ENCODE measurements at regions not wholly inside any gene's neighbourhood (a gene's known extent, or its start where the extent isn't known, plus 50 kb on each side); places are given as distances from the start of the nearest gene placed in this dataset.

DNA sequence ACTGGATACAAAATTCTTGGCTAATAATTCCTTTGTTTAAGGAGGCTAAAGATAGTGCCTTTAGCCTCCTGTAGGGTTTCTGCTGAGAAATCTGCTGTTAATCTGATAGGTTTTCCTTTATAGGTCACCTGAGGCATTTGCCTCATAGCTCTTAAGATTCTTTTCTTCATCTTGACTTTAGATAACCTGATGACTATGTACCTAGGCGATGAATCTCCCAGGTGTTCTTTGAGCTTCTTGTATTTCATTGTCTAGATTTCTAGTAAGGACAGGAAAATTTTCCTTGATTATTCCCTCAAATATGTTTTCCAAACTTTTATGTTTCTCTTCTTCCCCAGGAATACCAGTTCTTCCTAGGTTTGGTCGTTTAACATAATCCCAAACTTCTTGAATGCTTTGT lies 479.4 kb upstream of the MAN1A1 start:
- DNase-seq, result no peak
- H3K27ac ChIP-seq, result no peak overlapping the region
- TF ChIP-seq POLR2A (IDR thresholded peaks at IDR 0.05) (no peak), CTCF (IDR thresholded peaks at IDR 0.05) (no peak)
- H3K4me1 ChIP-seq, result no peaks in the 10 kb centered on the region
- intact Hi-C loops (cut with DNase I; ENCODE audit: low total_unique reads), result no loop called here
- H3K9me3 ChIP-seq, result no peaks in the 10 kb centered on the region
- no peak overlapping the region for H3K4me3 ChIP-seq
- H3K36me3 ChIP-seq, result no peaks in the 10 kb centered on the region
- H3K27me3 ChIP-seq, result no peaks in the 10 kb centered on the region

- Histone ChIP-seq H3K36me3 (no peaks in the 10 kb centered on the region), H3K4me3 (no peak overlapping the region), H3K27me3 (no peaks in the 10 kb centered on the region), H3K9me3 (no peaks in the 10 kb centered on the region), H3K4me1 (no peaks in the 10 kb centered on the region), H3K27ac (no peak overlapping the region)
- DNase-seq, result no peak
- intact Hi-C loops (cut with DNase I; ENCODE audit: low total_unique reads), result no loop called here
- TF ChIP-seq CTCF (IDR thresholded peaks at IDR 0.05), result no peak
- no peak for TF ChIP-seq POLR2A (IDR thresholded peaks at IDR 0.05)
These were observed 471.8 kb upstream of the MAN1A1 start for GRCh38 chr6:119821380-119821779.

DNA sequence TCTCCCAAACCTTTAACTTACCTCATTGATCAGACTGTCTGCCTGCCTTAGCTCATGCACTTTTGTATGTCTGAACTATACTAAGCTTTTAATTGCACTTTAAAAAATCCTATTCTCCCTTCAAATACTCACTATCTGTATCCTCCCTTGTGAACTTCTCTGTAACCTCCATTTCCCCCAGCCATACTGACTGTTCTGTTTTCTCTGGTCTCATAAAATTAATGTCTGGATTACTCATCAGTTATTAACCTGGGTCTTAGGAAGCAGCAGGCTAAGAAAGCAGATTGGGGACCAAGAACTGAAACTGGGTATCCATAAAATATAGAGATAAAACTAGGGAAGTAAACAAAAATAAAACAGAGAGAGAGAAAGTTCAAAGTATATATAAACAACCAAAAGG lies 469.3 kb upstream of the MAN1A1 start:
- Histone ChIP-seq H3K4me3 (no peak overlapping the region), H3K27me3 (no peaks in the 10 kb centered on the region), H3K4me1 (no peaks in the 10 kb centered on the region), H3K36me3 (no peaks in the 10 kb centered on the region), H3K9me3 (no peaks in the 10 kb centered on the region), H3K27ac (no peak overlapping the region)
- DNase-seq, result no peak
- TF ChIP-seq CTCF (IDR thresholded peaks at IDR 0.05), result no peak
- no peak for TF ChIP-seq POLR2A (IDR thresholded peaks at IDR 0.05)
- intact Hi-C loops (cut with DNase I; ENCODE audit: low total_unique reads), result no loop called here

- intact Hi-C loops (cut with DNase I; ENCODE audit: low total_unique reads), result no loop called here
- Histone ChIP-seq H3K36me3 (no peaks in the 10 kb centered on the region), H3K27me3 (no peaks in the 10 kb centered on the region), H3K4me3 (no peak overlapping the region), H3K9me3 (no peaks in the 10 kb centered on the region), H3K4me1 (no peaks in the 10 kb centered on the region), H3K27ac (no peak overlapping the region)
- DNase-seq, result no peak
- TF ChIP-seq POLR2A (IDR thresholded peaks at IDR 0.05), result no peak
- TF ChIP-seq CTCF (IDR thresholded peaks at IDR 0.05), result no peak
These were observed 465.2 kb upstream of the MAN1A1 start for GRCh38 chr6:119814609-119815400.

DNA sequence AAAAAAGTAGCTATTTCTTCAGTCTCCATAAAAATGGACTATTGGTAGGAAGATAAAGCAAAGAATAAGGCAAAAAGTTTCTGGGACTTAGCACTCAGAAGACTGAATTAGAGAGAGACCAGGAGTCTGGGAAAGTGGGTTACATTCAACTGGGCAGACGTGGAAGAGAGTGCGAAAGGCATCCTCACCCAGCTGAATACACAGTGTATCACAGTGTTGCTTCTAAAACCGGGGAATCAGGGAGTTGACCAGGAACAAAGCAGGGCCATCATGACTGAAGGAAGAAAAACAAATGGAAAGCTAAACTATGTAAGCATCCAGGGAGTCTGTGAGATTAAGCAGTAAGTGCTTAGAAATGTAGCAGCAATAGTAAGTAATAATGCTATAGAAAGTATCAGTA lies 452.9 kb upstream of the MAN1A1 start:
- no peak overlapping the region for H3K27ac ChIP-seq
- intact Hi-C loops (cut with DNase I; ENCODE audit: low total_unique reads), result no loop called here
- H3K36me3 ChIP-seq, result no peaks in the 10 kb centered on the region
- H3K9me3 ChIP-seq, result no peaks in the 10 kb centered on the region
- no peak for TF ChIP-seq POLR2A (IDR thresholded peaks at IDR 0.05)
- TF ChIP-seq CTCF (IDR thresholded peaks at IDR 0.05), result no peak
- no peaks in the 10 kb centered on the region for H3K27me3 ChIP-seq
- H3K4me1 ChIP-seq, result no peaks in the 10 kb centered on the region
- H3K4me3 ChIP-seq, result no peak overlapping the region
- no peak for DNase-seq

All from uterus (tissue), 3 donors.